GM19025 (cell line): ENCODE measurements at regions not wholly inside any gene's neighbourhood (a gene's known extent, or its start where the extent isn't known, plus 50 kb on each side); places are given as distances from the start of the nearest gene placed in this dataset.

Experiments used
- ATAC-seq: cut with Tn5 transposase; IDR thresholded peaks from one replicate; pipeline ENCODE4 v1.9.1; 2021; ENCODE audit warnings: mild to moderate bottlenecking, low read depth, moderate library complexity; ENCODE audit not compliant: unreplicated experiment

DNA sequence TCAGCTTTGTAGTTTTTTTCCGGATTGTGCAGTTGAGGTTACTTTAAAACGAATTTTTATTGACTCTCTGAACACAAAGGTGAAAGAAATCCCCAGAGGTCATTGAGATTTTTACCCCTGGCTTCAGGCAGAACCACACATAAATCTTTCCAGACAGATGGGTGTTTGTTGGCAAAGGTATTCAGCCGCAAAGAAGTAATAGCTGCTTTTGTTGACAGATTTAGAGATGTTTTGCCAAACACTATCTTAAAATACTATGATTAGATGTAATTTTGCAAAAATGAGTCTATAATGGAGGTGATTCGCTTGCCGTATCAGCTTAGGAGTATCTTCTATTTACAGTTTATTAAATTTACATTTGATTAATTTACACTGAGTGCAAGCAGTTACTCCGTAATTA is 418.3 kb upstream of the CLINT1 start:
- ATAC-seq = no peak

DNA sequence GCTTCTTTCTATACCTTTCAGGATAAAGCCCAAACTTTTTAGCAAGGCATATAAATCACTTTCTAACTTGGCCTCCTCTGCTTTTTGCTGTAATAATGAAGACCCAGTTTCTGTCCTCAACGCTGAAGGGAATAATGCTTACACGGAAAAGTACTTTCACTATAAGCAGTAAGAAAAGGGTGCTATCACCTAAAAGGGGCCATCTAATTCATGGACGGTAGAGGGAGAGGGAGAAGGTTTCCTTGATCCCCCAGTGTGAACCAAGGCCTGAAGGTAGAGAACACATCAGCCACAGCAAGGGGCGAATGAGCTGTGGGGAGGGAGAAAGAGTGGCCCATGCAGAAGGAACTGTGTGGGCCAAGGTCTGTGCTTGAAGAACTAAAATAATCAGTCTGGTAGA is 417.7 kb upstream of the CLINT1 start:
- ATAC-seq = no peak

DNA sequence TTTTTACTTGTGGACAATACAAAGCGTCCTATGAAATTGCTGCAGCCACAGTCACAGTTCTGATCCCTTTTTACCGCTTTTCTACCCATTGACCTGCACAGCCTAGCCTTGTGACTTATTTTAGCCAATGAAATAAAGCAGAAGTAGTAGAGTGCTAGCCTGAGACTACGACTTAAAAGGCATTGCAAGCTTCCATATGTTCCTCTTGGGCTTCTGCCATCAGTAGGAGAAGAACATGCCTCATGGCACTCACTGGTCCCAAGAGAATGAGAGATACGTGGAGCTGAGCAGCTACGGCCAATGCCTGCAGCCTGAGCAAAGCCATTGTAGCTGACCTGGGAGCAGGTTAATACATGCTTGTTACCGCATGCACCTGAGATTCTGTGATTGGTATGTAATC is 416.6 kb upstream of the CLINT1 start:
- no peak for ATAC-seq

DNA sequence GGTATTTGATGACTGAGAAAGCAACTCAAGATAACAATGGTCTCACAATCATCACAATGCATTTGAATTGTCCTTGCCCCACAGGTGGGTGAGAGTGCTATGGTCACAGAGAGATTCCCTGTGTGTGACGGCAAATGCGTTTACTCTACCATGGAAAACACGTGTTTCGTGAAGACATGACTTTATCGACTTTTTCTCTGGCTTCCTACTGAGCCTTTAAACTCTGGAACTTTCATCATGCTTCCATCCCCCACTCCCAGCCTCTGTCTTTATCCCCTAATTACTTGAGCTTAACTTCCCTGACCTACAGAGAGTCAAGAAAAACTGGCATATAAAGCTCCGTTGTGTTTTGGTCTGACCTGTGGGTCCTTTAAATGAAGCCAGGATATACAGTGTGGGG is 414.1 kb upstream of the CLINT1 start:
- no peak for ATAC-seq

DNA sequence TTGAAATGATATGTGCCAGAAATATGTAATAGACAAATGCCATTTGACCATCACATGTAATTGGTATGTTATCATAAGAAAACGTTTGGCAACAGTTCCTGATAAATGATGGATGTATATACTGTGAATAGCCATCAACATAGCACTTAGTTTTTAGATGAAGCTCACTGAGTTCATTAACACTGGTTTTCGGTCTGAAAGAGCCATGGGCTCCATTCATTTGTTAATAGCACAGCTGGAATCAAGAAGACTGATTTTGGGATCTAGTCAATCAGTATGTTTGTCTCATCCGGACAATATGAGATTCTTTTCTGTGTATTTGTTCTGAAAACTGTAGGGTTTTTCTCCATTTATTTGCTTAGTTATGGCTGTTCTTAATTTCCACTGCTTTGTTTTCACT is 413.5 kb upstream of the CLINT1 start:
- no peak for ATAC-seq

DNA sequence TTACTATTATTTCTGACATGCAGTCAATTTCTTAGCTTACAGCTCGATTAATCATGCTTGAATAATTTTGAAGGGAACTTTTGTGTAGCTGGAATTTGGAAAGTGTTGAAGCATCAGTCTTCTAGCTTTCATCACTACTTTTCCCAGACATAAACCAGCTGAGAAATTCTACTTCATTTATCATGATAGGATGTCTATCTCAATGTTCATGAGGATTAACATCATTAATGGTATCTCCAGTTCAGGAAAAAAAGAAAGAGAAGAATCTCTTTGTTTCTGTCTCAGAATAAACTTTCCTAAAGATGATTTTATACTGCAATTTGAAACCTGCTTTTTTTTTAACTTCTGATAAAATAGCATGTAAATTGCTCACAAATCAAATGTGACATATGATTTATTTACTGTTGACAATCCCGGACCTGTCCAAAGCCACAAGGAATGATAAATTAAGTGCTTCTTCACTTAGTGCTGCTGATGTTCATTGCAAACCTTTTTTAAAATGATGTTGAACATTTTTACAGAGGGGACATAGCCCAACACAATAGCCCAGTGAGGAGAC is 412.1 kb upstream of the CLINT1 start:
- ATAC-seq = no peak

DNA sequence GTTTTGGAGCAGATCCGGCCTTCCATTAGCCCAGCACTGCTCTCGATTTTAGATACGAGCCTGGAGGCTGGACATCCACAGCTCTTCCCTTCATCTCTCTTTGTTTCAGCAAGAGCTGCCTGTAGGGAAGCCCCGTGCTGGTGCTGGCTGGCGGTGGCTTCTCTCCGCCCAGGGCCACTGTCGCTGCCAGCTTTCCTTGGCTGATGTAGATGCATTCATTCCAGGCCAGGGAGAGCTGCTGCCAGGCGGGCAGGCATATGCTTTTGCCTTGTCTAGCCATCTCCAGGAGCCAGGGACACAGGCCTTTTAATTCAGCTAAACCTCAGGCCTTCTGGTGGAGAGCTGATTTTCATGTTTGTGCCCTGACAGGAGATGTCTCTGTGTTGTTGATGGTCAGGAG is 409.3 kb upstream of the CLINT1 start:
- no peak for ATAC-seq

DNA sequence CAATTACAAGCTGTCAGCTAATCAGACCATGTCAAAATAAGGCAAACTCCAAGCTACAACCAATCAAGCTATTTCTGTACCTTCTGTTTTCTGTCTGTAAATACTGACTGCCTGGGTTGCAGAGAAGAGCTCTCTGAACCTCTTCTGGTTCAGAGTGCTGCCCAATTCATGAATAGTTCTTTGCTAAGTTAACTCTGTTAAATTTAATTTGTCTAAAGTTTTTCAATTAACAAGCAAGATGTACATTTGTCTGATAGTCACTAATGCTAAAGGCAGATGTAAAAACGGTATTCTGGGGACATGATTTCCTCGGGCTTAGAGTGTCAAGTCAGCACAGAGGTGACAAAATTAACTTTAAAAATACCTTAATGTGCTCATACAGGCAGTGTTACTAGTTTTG is 408.3 kb upstream of the CLINT1 start:
- ATAC-seq = no peak

DNA sequence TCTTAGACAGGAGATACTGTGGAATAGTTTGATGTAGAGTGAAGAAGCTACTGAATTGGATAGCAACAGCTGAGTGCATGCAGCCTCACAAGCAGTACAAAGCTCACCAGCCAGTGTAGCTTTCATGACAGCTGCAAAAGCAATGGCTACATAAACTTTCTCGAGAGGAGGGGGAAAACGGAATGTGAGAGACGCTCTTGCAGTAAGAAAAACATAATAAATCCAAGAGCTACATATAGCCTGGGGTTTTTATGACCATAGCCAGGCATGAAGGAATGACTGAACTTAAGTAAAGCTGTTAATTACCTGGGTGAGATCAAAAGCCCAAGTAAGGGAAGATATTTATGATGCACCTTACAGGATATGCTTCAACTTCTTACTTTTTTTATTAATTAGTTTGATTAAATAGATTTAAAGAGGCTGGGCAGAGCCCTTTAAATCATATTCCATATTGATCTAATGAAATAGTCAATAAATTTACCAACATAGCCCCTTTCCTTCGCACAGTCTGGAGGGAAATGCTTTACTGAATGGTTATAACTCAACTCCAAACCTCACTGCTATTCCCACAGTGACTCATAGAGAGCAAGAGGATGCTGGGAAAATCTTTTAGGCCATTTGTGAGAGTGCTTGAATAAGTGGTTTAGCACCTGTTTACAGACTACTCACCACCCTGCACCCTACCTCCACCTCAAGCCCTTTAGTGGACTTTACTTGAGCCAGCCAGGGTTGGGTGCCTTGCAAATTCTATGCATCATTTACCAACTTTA is 407.2 kb upstream of the CLINT1 start:
- no peak for ATAC-seq

DNA sequence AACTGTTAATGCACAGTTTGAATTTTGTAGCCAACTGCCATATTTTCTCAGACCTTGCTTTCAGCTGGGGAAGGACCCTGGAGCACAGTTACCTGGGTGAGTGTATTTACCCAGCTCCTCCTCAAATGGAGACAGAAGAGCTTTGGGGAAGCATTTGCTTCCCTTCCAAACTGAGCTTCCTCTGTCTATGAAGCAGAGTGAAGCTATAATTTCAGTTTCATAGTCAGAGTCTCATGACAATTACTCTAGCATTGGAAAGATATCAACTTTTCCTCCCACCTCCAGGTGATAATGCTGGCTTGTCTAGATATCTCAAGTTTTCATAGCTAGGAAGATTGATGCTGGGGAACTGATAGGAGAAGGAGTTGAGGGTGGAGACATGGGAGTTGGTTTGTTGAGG is 406.4 kb upstream of the CLINT1 start:
- ATAC-seq = no peak

DNA sequence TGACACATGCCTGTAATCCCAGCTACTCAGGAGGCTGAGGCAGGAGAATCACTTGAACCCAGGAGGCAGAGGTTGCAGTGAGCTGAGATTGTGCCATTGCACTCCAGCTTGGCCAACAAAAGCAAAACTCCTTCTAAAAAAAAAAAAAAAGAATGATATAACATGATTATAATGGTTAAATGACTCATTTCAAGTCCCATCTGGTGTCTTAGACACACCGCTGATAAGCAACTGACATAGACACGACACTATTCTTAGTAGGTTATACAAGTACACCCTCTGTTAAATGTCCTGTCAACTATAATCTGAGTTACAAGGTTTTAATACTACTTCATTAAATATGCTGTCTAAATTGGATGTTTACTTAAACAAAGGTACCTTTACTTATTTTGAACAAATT is 405.3 kb upstream of the CLINT1 start:
- no peak for ATAC-seq

DNA sequence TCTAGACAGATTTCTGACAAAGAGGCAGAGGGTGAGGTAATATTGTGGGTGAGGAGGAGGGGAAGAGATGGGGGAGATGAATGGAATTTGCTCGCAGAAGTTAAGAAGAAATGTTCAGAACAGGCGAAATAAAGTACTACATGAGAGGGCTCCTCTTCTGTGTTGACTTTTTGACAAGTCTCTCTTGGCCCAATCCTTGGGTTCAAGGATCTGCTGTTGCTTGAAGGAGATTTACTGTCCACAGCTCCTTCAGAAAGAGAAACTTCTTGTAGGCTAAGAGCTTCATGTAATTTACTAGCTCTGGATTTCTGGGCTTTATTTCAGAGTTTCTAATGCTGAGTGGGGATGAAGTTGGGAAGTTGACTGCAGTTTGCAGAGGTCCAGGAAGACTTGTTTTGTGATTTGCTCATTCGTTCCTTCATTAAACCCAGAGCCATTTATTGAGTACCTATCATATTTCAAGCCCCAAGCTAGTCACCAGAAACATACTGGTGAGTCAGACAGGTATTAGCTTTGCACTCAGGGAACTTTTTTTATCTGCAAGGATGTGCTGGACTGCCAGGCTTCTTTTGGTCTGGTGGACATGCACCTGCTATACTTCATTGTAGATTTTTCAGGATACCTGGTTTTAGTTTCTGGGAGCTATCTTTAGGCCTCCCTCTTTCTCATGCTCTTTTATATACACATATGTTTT is 402.9 kb upstream of the CLINT1 start:
- ATAC-seq = no peak

DNA sequence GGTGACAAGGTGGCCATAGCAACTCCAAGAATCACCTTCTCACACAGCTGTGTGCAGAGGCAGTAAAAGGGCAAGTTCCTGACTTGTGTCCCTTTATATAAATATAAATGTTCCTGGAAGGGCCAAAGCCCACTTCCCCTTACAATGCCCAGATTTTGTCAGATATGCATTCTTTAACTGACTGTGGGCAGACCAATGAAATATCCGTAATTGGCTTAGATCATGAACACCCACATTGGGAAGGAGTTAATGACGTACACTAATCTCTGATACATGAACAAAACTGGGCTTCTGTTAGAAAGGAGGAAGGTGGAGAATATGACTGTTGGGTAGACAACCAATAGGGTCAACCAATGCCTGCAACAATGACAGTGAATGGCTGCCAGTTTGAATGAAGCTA is 397.2 kb upstream of the CLINT1 start:
- ATAC-seq = no peak

DNA sequence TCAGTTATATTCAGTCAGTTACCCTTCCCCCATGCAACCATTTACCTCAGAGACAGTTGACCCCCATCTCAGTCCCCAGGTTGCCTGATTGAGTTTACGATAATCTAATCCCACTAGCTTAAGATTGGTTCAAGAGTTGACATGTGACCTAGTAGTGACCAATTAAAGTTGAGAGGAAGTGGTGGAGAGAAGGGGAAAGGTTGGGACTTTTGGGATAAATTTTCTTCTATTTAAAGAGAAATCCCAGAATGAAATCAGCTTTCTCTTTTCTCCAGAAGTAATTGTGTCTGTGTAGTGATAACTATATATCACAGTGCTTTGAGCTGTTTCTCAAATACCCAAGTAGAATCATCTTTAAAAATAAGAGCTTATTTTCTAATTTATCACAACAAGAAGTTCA is 396.7 kb upstream of the CLINT1 start:
- ATAC-seq = no peak

DNA sequence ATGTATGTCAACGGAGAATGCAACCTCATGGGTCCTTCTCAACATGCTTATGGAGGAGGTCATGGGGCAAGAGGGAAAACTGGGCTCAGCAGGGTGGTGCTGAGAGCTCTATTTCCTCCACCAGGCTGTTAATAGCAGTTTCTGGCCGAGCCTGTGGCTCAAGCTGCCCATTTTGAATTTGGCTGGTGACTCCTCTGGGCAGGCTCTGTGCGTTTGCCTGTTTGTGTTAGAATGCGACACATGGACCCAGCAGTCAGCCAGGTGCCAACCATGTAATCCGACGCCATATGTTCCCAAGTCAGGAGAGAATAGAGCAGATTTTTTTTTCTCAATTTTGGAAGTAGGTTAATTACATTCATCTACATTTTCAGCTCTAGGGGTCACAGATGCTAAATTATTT is 387.7 kb upstream of the CLINT1 start:
- ATAC-seq = no peak

DNA sequence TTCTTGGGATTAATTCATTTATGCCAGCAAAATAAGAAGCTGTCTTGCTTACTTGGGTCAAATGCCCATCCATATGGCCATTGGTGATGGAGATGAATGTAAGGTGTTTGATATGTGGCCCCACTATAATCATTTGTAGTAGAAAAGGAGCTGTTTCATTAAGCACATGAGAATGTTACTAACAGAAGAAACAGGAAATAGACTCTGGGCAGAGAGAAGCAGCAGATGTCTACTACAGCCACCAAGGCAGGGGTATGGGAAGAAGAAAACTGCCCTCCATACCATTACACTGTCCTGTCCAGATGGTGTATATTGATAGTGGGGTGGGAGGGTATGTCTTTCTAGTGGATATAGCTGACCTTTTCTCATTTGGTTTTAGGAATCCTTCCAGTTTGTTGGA is 386.6 kb upstream of the CLINT1 start:
- ATAC-seq = no peak

DNA sequence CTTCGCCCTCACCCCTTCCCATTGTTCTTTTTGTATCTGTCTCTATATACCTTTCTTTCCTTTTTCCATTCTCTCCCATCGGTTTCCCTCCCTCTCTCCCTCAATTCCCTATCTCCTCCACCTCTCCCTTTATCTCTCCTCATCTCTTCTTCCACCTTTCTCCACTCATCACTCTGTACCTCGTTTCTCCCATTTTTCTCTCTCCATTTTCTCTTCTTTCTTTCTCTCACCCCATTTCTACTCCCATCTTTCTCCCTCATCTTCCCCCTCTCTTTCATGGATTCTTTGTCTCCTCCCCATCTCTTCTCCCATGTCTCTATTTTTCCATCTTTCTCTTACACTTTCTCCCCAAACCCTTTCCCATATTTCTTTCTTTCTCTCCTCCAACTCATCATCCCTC is 385.9 kb upstream of the CLINT1 start:
- ATAC-seq = no peak

DNA sequence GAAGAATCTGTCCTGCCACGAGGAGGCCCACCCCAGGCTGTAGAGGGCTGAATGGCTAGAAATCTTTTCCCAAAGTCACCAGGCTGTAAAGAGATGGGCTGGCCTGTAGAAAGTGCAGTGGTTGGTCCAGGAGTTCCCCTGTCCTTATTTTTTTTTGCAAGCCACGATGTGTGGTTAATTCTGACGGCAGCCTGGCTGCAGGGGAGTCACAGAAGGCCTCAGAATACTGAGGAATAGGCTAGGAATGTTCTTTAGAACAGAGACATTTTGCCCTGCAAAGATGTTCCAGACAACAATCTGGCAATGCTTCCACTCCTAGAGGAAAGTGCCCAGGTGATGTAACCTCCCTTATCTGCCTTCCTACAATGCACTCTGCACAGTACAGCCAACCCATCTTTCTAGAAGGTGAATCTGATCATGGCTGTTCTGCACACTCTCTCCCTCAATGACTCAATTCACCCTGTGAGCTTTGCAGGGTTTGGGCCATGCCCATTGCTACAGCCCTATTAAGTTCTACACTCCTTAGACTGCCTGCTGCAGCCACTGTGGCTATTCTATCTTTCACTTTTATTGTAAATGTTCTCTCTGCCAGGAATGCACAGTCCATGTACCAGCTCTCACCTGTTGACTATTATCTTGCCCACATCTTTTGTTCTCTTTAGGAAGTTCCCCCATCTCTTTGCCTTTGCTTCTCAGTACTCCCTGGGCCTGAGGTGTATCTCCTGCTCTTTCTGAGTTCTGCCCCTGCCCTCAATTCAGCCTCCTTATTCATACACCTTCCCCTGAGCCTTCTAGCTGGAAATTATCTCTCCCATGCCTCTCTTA is 377.8 kb upstream of the CLINT1 start:
- no peak for ATAC-seq

DNA sequence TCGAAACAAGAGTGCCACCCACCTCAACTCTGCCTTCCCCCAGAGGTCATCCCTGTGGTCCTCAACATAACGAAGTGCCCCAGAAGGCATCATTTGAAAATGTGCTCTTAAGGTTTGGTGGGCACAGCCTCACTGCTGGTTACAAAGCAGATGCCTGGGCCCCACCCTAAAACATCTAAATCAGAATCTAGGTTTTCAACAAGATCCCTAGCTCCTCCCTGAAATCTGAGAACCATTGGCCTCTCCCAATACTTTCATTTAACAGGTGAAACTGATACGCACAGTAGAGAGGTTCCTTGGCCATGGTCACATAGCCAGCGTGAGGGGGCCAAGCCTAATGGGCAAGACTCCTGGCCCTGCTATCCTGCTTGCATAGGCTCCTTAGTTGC is 376.2 kb upstream of the CLINT1 start:
- ATAC-seq = no peak

DNA sequence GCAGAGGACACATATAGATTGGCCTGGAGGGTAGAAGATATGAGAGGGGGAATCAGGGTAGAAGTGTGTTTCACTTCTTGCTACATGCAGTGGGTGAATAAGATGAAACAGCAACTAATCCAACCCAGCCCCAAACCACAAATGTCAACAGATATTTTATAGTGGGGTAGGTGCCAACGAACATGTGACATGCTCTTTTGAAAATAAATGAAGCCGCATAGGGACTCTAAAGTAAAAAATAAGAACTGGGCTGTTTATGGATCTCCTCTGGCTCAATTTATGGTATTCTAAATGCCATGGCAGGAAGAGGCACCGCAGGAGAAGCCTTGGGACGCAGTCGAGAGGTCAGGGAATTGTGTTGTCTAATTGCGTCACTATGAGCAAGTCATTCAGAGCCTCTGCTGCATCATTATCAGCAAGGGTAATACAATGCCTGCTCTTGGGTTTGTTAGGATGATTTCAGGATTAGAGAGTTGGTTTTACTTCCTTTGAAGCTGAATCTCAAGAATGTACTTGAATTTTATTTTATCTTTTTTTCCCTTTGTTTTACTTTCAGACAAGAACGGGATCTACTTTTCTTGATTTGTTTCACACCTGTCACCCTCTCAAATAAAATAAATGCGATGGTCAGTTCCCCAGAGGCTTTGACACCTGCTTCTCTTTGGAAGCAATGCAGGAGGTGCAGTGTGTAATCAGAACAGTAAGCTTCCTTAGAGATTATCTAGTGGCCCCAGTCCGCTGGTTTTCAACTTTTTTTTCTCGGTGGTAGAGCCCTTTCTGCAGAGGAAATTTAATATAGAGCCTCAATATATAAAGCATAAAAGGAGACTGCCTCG is 375.6 kb upstream of the CLINT1 start:
- ATAC-seq = no peak
